Loucy (cell line): ENCODE measurements at regions not wholly inside any gene's neighbourhood (a gene's known extent, or its start where the extent isn't known, plus 50 kb on each side); places are given as distances from the start of the nearest gene placed in this dataset.

Experiments
- H2AFZ ChIP-seq: fragments of 200-600 bp; sonication (generic); 2 replicates; pipeline ENCODE4 v1.6.0; 2016; ENCODE audit warnings: antibody characterized with exemption, mild to moderate bottlenecking, low read length, moderate library complexity
- H3F3A ChIP-seq: fragments of 200-600 bp; 2 replicates; pipeline ENCODE4 v1.6.0; 2016; ENCODE audit warnings: antibody characterized with exemption, low read depth, mild to moderate bottlenecking
- H3K27me3 ChIP-seq: fragments of 200-600 bp; sonication (generic); 2 replicates; pipeline ENCODE4 v1.6.1; 2014; ENCODE audit warnings: low read length, mild to moderate bottlenecking; ENCODE audit not compliant: insufficient read depth, poor library complexity, severe bottlenecking
- H3K36me3 ChIP-seq: fragments of 200-600 bp; sonication (generic); 2 replicates; pipeline ENCODE4 v1.6.1; 2016; ENCODE audit warnings: low read length; ENCODE audit not compliant: insufficient read depth
- H3K4me1 ChIP-seq: fragments of 200-600 bp; sonication (generic); 2 replicates; pipeline ENCODE4 v1.5.1; 2014; ENCODE audit warnings: low read length, mild to moderate bottlenecking; ENCODE audit not compliant: insufficient read depth, poor library complexity, severe bottlenecking
- H3K4me2 ChIP-seq: fragments of 200-600 bp; sonication (generic); 2 replicates; pipeline ENCODE4 v1.6.0; 2014; ENCODE audit warnings: antibody characterized with exemption, low read length, low read depth, mild to moderate bottlenecking; ENCODE audit not compliant: poor library complexity, severe bottlenecking
- H3K4me3 ChIP-seq: fragments of 200-600 bp; sonication (generic); 2 replicates; pipeline ENCODE4 v1.5.1; 2014; ENCODE audit warnings: low read length, mild to moderate bottlenecking, mixed read lengths; ENCODE audit not compliant: poor library complexity, severe bottlenecking
- H3K79me2 ChIP-seq: fragments of 200-600 bp; sonication (generic); 2 replicates; pipeline ENCODE4 v1.6.1; 2014; ENCODE audit warnings: low read length; ENCODE audit not compliant: insufficient read depth
- H3K9ac ChIP-seq: fragments of 200-600 bp; sonication (generic); 2 replicates; pipeline ENCODE4 v1.6.0; 2014; ENCODE audit warnings: mild to moderate bottlenecking, low read depth, low read length, moderate library complexity; ENCODE audit not compliant: poor library complexity, severe bottlenecking
- H3K9me2 ChIP-seq: fragments of 200-600 bp; sonication (generic); replicated peaks from 2 replicates; pipeline ENCODE4 v1.6.1; 2016; ENCODE audit warnings: low read depth, low read length, mixed read lengths
- H3K9me3 ChIP-seq: fragments of 200-600 bp; sonication (generic); 2 replicates; pipeline ENCODE4 v1.6.1; 2014; ENCODE audit warnings: mild to moderate bottlenecking, antibody characterized with exemption, low read length, low read depth; ENCODE audit not compliant: insufficient read depth
- H4K20me1 ChIP-seq: fragments of 200-600 bp; sonication (generic); 2 replicates; pipeline ENCODE4 v1.6.0; 2014; ENCODE audit warnings: antibody characterized with exemption, low read length, mild to moderate bottlenecking; ENCODE audit not compliant: insufficient read depth, poor library complexity, severe bottlenecking
- CTCF ChIP-seq: fragments of 200-600 bp; sonication (generic); conservative IDR thresholded peaks from 2 replicates; pipeline ENCODE4 v1.5.1; 2014; ENCODE audit warnings: mild to moderate bottlenecking, antibody characterized with exemption, low read length
- EZH2phosphoT487 ChIP-seq: fragments of 200-600 bp; IDR thresholded peaks from 2 replicates; pipeline ENCODE4 v1.6.1; 2018; ENCODE audit warnings: antibody characterized with exemption, mild to moderate bottlenecking, moderate library complexity, borderline replicate concordance

- H3K4me3 ChIP-seq: no peak overlapping the region
Observed at GRCh38 chr19:32023564-32023832, 321.9 kb upstream of the ZNF507 start.

GRCh38 chr19:32029235-32029634 lies 316.2 kb upstream of the ZNF507 start:
- Histone ChIP-seq H3K4me3 (no peak overlapping the region), H3K9ac (no peak overlapping the region), H3K27me3 (no peaks in the 10 kb centered on the region), H3F3A (no peaks in the 10 kb centered on the region), H3K4me2 (no peak overlapping the region), H4K20me1 (no peaks in the 10 kb centered on the region), H3K9me3 (peaks cover 13% of the 10 kb centered on the region; the same call in 1 of the 2 replicates), H2AFZ (no peak overlapping the region), H3K79me2 (no peaks in the 10 kb centered on the region), H3K4me1 (no peaks in the 10 kb centered on the region), H3K36me3 (no peaks in the 10 kb centered on the region), H3K9me2 (no peaks in the 10 kb centered on the region)
- TF ChIP-seq CTCF (no peak), EZH2phosphoT487 (no peak)

More at GRCh38 chr19:32023564-32023832, 321.9 kb upstream of the ZNF507 start:
- Histone ChIP-seq H4K20me1 (no peaks in the 10 kb centered on the region), H3K4me1 (no peaks in the 10 kb centered on the region), H3K36me3 (no peaks in the 10 kb centered on the region), H3K9me2 (no peaks in the 10 kb centered on the region), H2AFZ (no peak overlapping the region), H3K79me2 (no peaks in the 10 kb centered on the region), H3K27me3 (no peaks in the 10 kb centered on the region), H3F3A (no peaks in the 10 kb centered on the region), H3K9ac (no peak overlapping the region), H3K4me2 (no peak overlapping the region), H3K9me3 (peaks cover 3% of the 10 kb centered on the region; the same call in 1 of the 2 replicates)
- no peak for TF ChIP-seq CTCF

- Histone ChIP-seq H3F3A (no peaks in the 10 kb centered on the region), H3K36me3 (no peaks in the 10 kb centered on the region), H3K9me3 (peaks cover 10% of the 10 kb centered on the region; the same call in 1 of the 2 replicates), H3K9me2 (no peaks in the 10 kb centered on the region), H3K4me1 (no peaks in the 10 kb centered on the region), H2AFZ (no peak overlapping the region), H3K4me2 (no peak overlapping the region), H3K4me3 (no peak overlapping the region), H4K20me1 (no peaks in the 10 kb centered on the region), H3K27me3 (no peaks in the 10 kb centered on the region), H3K9ac (no peak overlapping the region), H3K79me2 (no peaks in the 10 kb centered on the region)
- TF ChIP-seq EZH2phosphoT487 (no peak), CTCF (no peak)
Observed at GRCh38 chr19:32032561-32032960, 312.8 kb upstream of the ZNF507 start.
